Upper lobe of left lung (tissue), 4 donors: ENCODE measurements at regions not wholly inside any gene's neighbourhood (a gene's known extent, or its start where the extent isn't known, plus 50 kb on each side); places are given as distances from the start of the nearest gene placed in this dataset.

Experiments
- CTCF ChIP-seq, 6 experiments: fragments of 450-650 bp in 4 of 6; fragments of 200-600 bp in 2 of 6; sonication (generic) in 2 of 6; IDR thresholded peaks; one replicate each; pipeline ENCODE4 v1.5.1; 2016 to 2019; ENCODE audit warnings: antibody characterized with exemption in 6 of 6
- EP300 ChIP-seq, 4 donors: sonication (generic); formaldehyde crosslinking; IDR thresholded peaks; one replicate each; pipeline ENCODE4 v1.5.1; 2017; ENCODE audit warnings: antibody characterized with exemption in 4 of 4, control low read depth in 2 of 4
- POLR2A ChIP-seq, 4 donors: fragments of 450-650 bp; IDR thresholded peaks; one replicate each; pipeline ENCODE4 v1.5.1; 2016 to 2017; ENCODE audit warnings: antibody characterized with exemption in 4 of 4, mild to moderate bottlenecking in 2 of 4

- no peak for TF ChIP-seq CTCF (IDR thresholded peaks at IDR 0.05)
- TF ChIP-seq EP300 (IDR thresholded peaks at IDR 0.05): no peak
- TF ChIP-seq POLR2A (IDR thresholded peaks at IDR 0.05): no peak
These were observed 433.4 kb downstream of the PYDC2 start for GRCh38 chr3:191894406-191894805.
